ENCODE measurements at regions not wholly inside any gene's neighbourhood (a gene's known extent, or its start where the extent isn't known, plus 50 kb on each side); places are given as distances from the start of the nearest gene placed in this dataset.

DNA sequence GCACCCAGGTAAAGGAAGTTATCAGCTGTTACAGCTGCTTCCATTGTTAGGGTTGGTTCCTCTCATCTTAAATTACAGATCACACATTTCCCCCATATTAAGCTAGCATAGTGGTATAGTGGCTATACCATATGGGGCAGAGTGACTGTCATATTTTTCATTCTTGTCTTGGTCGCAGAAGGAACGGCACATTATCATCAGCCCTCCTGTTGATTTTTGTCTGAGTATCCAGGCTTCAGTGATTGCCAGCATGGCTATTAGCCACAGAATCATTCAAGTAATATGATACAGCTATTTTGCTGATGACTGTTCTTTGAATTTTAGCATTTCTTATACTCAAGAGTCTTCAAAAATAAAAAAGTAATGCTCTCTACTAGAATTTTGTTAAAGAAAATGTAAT is 240.9 kb downstream of the LIG4 start:
- TF ChIP-seq, protein P1, sequence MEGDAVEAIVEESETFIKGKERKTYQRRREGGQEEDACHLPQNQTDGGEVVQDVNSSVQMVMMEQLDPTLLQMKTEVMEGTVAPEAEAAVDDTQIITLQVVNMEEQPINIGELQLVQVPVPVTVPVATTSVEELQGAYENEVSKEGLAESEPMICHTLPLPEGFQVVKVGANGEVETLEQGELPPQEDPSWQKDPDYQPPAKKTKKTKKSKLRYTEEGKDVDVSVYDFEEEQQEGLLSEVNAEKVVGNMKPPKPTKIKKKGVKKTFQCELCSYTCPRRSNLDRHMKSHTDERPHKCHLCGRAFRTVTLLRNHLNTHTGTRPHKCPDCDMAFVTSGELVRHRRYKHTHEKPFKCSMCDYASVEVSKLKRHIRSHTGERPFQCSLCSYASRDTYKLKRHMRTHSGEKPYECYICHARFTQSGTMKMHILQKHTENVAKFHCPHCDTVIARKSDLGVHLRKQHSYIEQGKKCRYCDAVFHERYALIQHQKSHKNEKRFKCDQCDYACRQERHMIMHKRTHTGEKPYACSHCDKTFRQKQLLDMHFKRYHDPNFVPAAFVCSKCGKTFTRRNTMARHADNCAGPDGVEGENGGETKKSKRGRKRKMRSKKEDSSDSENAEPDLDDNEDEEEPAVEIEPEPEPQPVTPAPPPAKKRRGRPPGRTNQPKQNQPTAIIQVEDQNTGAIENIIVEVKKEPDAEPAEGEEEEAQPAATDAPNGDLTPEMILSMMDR (conservative IDR thresholded peaks at IDR 0.05; ENCODE audit: low read length), result no peak
- TF ChIP-seq EZH2phosphoT487 (IDR thresholded peaks at IDR 0.05; ENCODE audit: borderline replicate concordance), result no peak
